HG03175 (cell line): ENCODE measurements at regions not wholly inside any gene's neighbourhood (a gene's known extent, or its start where the extent isn't known, plus 50 kb on each side); places are given as distances from the start of the nearest gene placed in this dataset.
A peak's percentile ranks its signal among the peaks of the same experiment; 100 is the strongest.
"Not testable (repeated sequence)": the region's sequence is repeated elsewhere in the genome, so short reads cannot be mapped to it uniquely, and the experiment has no call there.

ENCODE experiments used
- ATAC-seq: cut with Tn5 transposase; IDR thresholded peaks from one replicate; pipeline ENCODE4 v1.9.1; 2021; ENCODE audit warnings: mild to moderate bottlenecking, moderate library complexity; ENCODE audit not compliant: unreplicated experiment

DNA sequence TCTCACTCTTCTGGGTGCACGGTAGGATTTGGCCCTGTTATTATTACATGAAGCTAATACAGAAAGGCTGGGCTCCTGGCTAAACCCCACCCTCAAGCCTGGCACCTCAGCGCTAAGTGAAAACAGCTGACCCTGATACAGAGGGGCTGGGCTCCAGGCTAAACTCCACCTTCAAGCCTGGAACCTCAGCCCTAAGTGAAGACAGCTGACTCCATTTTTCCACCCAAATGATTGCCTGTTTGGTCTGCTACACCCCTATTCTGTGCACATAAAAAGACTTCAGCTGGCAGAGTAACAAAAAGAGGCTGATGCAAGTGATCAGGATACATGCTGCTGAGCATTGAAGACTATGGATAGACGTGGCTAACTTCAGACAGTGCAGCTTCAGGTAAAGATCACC, 148.4 kb upstream of the CLINT1 start:
- ATAC-seq, result no peak

DNA sequence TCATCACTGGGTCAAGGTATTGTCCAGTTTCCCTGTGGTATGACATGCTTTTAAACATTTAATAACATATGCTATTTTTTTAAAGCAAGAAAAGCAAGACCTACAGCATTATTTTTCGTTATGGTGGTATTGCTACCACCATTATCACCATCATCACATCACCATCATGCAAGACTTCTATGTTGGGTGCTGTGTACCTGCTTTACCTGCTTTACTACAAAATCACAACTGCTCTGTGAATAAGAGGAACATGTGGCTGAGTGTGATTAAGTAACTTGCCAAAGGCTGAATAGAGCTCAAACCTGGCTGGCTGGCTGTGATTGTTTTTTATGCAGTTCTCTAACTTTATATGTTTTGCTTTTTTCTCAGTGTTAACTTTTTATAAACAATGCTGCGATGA, 140.8 kb upstream of the CLINT1 start:
- no peak for ATAC-seq

- no peak for ATAC-seq
Observed at GRCh38 chr5:157997991-157998504, 139.1 kb upstream of the CLINT1 start.

- peak; percentile 89 for ATAC-seq
Observed at GRCh38 chr5:157994906-157995519, 136.1 kb upstream of the CLINT1 start.

- no peak for ATAC-seq
Observed at GRCh38 chr5:157993986-157994691, 135.2 kb upstream of the CLINT1 start.

DNA sequence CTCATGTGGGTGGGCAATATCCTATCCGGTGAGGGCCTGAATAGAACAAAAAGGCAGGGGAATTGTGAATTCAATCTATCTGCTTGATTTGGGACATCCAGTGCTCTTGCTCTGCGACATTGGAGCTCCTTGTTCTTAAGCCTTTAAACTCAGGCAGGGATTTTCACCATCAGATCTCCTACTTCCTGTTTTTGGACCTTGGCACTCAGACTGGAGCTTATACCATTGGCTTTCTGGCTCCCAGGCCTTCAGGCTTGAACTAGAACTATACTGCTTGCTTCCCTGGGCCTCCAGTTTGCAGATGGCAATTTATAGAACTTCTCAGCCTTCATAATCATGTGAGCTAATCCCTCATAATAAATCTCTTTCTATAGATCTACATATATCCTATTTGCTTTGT, 134.3 kb upstream of the CLINT1 start:
- ATAC-seq, result no peak

DNA sequence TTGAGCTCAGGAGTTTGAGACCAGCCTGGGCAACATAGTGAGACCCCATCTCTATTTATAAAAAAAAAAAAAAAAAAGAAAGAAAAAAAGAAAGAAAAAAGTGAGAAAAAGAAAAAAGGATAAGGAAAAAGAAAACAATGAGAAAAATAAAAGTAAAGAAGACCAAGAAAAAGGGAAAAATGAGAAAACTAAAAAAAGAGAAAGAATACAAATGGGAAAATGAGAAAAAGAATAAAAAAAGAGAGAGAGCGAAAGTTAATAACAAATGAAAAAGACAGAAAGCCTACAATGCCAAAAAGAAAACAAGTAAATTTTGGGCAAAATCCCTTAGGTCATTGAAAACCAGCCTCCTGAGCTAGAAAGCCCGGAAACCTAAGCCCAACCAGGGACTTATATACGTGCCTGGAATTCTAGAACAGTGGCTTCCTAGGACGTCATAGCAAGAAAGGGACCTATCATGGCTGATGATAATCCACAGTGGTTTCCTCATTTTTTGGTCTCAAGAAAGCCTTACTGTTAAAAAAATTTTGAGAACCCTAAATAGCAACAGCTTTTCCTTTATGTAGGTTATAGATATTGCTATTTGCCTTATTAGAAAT, 131.7 kb upstream of the CLINT1 start:
- ATAC-seq, result no peak

- ATAC-seq, result no peak
Observed at GRCh38 chr5:157989296-157989695, 130.4 kb upstream of the CLINT1 start.

- no peak for ATAC-seq
Observed at GRCh38 chr5:157987259-157987658, 128.3 kb upstream of the CLINT1 start.

DNA sequence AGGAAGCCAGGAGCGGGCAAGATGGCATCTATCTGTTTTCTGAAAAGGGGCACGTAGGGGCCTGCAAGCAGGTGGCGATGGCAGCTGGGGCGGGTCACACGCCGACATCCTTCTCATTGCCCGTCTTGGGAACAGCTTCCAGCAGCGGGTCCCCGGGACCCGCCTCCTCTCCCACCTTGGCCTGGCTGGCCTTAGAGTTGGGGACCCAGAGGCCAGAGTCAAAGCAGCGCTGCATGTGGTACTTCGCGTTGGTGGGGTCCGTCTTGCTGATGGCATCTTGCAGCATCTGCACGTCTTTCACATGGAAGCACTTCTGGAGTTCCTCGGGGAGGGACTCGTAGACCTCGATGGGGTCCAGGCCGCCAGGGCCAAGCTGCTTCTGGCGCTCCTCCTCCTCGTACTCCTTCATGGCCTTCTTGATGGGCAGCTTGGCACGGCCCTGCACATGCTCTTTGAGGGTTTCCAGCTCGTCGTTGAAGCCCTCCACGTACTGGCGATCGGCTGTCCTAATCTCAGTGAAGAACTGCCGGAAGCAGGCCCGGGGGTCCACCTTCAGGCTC, 127.6 kb upstream of the CLINT1 start:
- ATAC-seq, result no peak

- ATAC-seq, result no peak
Observed at GRCh38 chr5:157984611-157985010, 125.7 kb upstream of the CLINT1 start.

DNA sequence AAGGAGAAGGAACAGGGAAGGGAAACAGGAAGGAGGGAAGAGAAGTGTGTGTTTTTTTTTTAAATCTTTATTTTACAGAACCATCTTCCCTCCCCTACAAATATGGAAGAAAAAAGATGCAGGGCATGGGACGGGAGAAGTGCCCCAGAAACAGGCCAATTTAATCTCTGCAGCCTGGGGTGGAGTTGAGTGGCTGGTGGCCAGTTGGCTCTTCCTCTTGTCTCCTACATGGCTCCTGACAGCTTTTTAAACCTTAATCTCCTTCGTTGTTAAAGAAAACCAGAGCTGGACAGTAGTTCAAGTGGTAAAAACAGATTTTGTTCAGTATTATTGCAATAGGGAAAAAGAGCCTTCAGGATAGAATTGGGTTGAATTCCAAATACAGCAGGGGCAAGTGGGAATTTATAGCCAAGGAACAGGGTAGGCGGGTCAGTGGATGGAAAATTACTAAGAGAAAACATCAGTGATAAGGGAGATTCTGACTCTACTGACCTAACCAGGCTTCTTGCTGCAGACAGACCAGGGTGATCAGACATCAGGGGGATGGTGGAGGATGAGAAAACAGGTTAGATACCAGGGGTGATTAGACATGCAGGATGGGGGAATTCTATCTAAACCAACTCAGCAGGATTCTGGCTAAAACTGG, 125.1 kb upstream of the CLINT1 start:
- ATAC-seq, result no peak

DNA sequence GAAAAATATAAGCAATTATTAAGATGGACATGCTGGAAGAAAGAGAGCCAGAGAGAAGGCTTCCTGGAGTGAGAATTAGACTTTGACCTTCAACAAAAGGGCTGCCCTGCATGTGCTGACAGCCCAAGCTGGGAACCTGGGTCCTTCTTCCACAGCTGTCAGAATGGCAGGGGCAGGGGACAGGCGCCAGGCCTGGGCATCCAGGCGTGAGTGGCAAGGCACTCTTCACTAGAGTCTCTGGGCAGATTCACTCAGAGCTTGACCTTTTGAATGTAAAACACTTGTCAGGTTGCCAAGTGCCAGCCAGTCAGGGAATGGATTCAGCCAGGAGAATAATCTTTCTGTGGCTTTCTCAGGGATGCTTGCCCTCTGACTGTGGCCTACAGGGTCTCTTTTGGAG, 119.1 kb upstream of the CLINT1 start:
- no peak for ATAC-seq

GRCh38 chr5:157976429-157976828, 117.5 kb upstream of the CLINT1 start:
- no peak for ATAC-seq

DNA sequence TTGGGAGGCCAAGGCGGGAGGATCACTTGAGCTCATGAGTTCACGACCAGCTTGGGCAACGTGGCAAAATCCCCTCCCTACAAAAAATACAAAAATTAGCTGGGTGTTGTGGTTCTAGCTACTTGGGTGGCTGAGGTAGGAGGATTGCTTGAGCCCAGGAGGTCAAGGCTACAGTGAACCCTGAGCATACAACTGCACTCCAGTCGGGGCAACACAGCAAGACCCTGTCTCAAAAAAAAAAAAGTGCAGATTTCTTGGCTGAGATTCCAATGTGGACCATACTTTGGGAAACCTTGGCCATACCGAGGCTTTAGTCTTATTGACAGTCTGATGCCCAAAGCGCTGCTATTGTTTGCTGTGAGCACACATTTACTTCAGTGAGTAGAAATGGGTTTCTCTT, 113.6 kb upstream of the CLINT1 start:
- no peak for ATAC-seq

GRCh38 chr5:157971571-157972216, 112.7 kb upstream of the CLINT1 start:
- no peak for ATAC-seq

DNA sequence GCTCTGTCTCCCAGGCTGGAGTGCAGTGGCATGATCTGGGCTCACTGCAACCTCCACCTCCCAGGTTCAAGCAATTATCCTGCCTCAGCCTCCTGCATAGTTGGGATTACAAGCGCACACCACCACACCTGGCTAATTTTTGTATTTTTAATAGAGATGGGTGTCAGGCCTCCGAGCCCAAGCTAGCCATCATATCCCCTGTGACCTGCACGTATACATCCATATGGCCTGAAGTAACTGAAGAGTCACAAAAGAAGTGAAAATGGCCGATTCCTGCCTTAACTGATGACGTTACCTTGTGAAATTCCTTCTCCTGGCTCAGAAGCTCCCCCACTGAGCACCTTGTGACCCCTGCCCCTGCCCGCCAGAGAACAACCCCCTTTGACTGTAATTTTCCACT, 109.6 kb upstream of the CLINT1 start:
- ATAC-seq, result not testable (repeated sequence)

DNA sequence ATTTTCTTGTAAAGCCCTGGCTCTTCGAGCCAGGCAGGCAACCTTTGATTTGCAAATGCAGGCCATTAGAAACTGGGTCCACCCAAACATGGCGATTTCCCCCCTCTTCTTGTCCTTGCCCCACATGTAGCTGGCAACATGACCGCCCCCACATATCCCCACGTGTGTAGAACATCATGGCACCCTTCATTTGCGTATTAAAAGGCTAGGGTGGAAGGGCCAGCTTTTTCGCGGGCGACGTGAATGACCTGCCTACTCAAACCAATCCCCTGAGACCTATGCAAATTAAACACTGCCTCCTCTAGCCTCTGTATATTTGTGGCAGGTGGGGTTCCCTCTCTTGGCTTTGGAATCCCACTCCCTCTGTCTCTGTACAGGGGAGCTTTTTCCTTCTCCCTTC, 107.0 kb upstream of the CLINT1 start:
- ATAC-seq, result no peak

GRCh38 chr5:157965040-157965678, 106.2 kb upstream of the CLINT1 start:
- no peak for ATAC-seq

DNA sequence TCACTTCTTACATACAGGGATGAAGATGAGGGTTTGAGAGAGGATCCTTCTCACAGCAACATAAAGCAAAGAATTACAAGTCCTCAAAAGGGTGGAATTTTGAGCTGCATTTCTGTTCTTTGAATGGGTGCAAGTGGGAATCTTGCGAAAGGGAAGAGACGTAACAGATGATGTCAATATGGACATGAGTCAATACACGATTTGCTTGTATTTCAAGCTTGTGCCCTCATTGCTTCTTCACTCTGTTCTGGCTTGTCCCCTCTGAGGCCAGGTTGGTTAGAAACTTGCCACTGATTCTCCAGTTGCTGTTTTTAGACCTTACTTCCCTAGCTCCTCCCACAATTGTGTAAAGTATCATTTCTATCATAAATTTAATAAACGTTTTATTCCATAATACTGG, 104.8 kb upstream of the CLINT1 start:
- ATAC-seq, result no peak
